Hematopoietic multipotent progenitor cell (in vitro differentiated cells): ENCODE measurements at regions not wholly inside any gene's neighbourhood (a gene's known extent, or its start where the extent isn't known, plus 50 kb on each side); places are given as distances from the start of the nearest gene placed in this dataset.
A peak's percentile ranks its signal among the peaks of the same experiment; 100 is the strongest.
"Not testable (repeated sequence)": the region's sequence is repeated elsewhere in the genome, so short reads cannot be mapped to it uniquely, and the experiment has no call there.

Experiments used
- DNase-seq, 3 donors: peaks; one replicate each; pipeline ENCODE4 v3.0.0-alpha.2; 2011 to 2015; ENCODE audit warnings: low read depth in 2 of 3, low spot score in 2 of 3

- no peak for DNase-seq
Measured at GRCh38 chr9:96133321-96134021, 168.5 kb downstream of the HSD17B3 start.

- no peak for DNase-seq
Measured at GRCh38 chr9:96131825-96132224, 170.2 kb downstream of the HSD17B3 start.

GRCh38 chr9:96130970-96131369, 171.0 kb downstream of the HSD17B3 start:
- DNase-seq: no peak

GRCh38 chr9:96129747-96130146, 172.2 kb downstream of the HSD17B3 start:
- DNase-seq: no peak

- no peak for DNase-seq
Measured at GRCh38 chr9:96128880-96129279, 173.1 kb downstream of the HSD17B3 start.

- DNase-seq: no peak
Measured at GRCh38 chr9:96126321-96126881, 175.6 kb downstream of the HSD17B3 start.

GRCh38 chr9:96125624-96126023, 176.4 kb downstream of the HSD17B3 start:
- DNase-seq: no peak

GRCh38 chr9:96122751-96123150, 179.2 kb downstream of the HSD17B3 start:
- no peak for DNase-seq

- no peak for DNase-seq
Measured at GRCh38 chr9:96122282-96122681, 179.7 kb downstream of the HSD17B3 start.

GRCh38 chr9:96121136-96121535, 180.8 kb downstream of the HSD17B3 start:
- DNase-seq: peak in 2 of 3 donors; percentile 52 to 75

- peak in 2 of 3 donors; percentile 18 to 34 for DNase-seq
Measured at GRCh38 chr9:96117398-96118080, 184.4 kb downstream of the HSD17B3 start.

- DNase-seq: no peak
Measured at GRCh38 chr9:96116275-96117064, 185.5 kb downstream of the HSD17B3 start.

GRCh38 chr9:96115836-96116235, 186.1 kb downstream of the HSD17B3 start:
- DNase-seq: no peak

- no peak for DNase-seq
Measured at GRCh38 chr9:96113032-96113431, 188.9 kb downstream of the HSD17B3 start.

- peak in 2 of 3 donors; percentile 15 to 37 for DNase-seq
Measured at GRCh38 chr9:96109680-96110351, 192.2 kb downstream of the HSD17B3 start.

GRCh38 chr9:96108691-96109380, 193.1 kb downstream of the HSD17B3 start:
- no peak for DNase-seq

- no peak for DNase-seq
Measured at GRCh38 chr9:96107436-96107835, 194.5 kb downstream of the HSD17B3 start.

- DNase-seq: peak in 2 of 3 donors; percentile 29 to 41
Measured at GRCh38 chr9:96100385-96101300, 201.3 kb downstream of the HSD17B3 start.

GRCh38 chr9:96090630-96091029, 211.3 kb downstream of the HSD17B3 start:
- not testable (repeated sequence) for DNase-seq
